ENCODE measurements at regions not wholly inside any gene's neighbourhood (a gene's known extent, or its start where the extent isn't known, plus 50 kb on each side); places are given as distances from the start of the nearest gene placed in this dataset.

DNA sequence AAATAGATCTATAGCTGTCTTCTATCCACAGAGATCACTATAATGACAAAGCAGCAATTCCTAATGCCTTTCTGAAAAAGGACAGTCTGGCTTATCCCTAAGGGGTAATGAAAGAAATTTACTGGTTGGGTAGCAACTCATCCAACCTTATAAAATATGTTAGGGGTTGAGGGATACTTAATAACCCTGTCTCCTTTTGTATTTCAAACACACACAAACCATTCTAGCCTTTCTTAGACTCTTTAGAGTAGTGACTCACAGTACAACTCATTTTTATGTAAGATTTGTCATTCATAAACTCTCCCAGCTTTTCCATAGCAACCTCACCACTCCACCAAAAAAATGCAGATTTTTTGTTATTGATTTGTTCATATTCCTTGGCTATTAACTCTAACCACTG is 167.9 kb downstream of the FSCB start:
- TF ChIP-seq, protein P1, sequence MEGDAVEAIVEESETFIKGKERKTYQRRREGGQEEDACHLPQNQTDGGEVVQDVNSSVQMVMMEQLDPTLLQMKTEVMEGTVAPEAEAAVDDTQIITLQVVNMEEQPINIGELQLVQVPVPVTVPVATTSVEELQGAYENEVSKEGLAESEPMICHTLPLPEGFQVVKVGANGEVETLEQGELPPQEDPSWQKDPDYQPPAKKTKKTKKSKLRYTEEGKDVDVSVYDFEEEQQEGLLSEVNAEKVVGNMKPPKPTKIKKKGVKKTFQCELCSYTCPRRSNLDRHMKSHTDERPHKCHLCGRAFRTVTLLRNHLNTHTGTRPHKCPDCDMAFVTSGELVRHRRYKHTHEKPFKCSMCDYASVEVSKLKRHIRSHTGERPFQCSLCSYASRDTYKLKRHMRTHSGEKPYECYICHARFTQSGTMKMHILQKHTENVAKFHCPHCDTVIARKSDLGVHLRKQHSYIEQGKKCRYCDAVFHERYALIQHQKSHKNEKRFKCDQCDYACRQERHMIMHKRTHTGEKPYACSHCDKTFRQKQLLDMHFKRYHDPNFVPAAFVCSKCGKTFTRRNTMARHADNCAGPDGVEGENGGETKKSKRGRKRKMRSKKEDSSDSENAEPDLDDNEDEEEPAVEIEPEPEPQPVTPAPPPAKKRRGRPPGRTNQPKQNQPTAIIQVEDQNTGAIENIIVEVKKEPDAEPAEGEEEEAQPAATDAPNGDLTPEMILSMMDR (conservative IDR thresholded peaks at IDR 0.05): no peak
- no peak for TF ChIP-seq ZFX (IDR thresholded peaks at IDR 0.05)
